GM19328 (cell line): ENCODE measurements at regions not wholly inside any gene's neighbourhood (a gene's known extent, or its start where the extent isn't known, plus 50 kb on each side); places are given as distances from the start of the nearest gene placed in this dataset.

ENCODE experiments used
- ATAC-seq: cut with Tn5 transposase; IDR thresholded peaks from one replicate; pipeline ENCODE4 v1.9.1; 2021; ENCODE audit warnings: mild to moderate bottlenecking, moderate library complexity; ENCODE audit not compliant: unreplicated experiment

DNA sequence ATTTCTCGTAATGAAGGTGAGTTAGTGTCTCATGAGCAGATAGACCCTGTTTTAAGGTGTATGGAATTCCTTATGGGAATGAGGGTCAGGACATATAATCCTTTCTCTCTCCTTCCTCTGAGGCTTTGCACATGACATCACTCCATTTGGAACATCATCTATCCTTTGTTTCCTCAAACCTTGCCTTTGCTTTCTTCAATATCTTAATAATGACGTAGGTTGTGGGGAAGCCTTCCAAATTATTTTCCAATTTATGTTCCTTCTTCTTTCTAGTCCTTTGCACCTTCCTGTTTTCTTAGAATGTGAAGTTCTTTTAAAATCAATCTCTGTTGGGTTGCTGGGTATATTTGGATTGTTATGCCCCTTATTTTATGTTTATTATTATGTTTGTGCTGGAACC, 502.9 kb upstream of the STXBP6 start:
- ATAC-seq: no peak

DNA sequence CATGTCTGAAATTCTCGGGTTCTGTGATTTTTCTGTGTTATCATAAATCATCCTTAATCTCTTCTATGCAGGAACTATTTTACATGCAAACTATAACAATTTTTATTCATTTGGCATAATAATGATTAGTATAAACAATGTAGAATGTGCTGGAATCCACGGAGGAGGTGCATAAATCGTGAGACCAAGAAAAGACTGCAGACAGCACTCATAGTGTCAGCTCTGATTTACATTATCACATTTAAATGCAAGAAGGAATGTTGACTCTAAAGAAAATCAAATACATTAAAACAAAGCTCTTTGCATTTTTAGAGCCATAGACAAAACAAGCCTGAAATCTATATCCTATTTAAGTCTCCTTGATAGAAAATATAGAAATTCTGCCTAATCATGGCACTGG, 501.7 kb upstream of the STXBP6 start:
- ATAC-seq: no peak

DNA sequence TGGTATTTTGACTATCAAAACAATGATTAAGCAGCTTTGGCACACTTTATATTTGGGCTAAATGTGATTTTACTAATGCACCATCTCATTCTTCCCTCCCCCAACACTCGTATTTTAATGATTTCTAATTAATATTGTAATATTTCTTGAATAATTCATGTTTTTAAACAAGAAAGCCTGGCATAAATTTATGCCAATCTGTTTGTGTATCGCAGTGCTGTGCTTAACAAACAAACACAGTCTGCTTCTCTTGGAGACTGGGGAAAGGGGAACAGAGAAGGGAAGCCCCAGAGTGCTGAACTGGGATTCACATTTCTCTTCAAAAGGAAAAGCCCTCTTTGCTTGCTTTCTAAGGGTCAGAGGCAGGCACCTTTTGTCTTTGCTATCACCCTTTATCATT, 496.9 kb upstream of the STXBP6 start:
- no peak for ATAC-seq

DNA sequence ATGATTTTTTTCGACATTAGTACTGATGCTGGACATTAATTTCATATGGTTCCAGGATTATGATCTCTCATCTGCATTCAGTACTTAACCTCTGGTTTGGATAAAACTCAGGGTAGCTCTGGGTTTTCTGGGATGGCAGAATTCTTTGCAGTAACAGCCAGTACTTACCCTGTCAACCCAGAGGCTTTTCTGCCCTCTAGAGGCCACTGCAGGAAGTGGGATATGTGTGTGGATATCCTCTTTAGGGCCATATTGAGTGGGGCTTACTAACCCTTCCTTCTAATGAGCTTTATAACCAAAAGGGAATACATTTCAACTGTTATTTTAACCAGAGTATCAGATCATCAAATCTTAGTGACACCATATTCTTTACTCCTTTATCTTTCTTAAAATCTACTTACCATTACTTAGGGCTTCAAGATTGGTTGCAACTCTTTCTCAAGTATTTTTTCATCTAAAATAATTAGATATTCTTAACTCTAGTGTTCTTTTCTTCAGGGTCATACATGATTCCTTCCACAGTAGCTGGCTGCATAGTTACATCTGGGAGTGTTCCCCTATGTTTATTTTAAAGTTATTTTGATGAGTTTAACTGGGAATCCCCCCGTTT, 488.0 kb upstream of the STXBP6 start:
- ATAC-seq: no peak

DNA sequence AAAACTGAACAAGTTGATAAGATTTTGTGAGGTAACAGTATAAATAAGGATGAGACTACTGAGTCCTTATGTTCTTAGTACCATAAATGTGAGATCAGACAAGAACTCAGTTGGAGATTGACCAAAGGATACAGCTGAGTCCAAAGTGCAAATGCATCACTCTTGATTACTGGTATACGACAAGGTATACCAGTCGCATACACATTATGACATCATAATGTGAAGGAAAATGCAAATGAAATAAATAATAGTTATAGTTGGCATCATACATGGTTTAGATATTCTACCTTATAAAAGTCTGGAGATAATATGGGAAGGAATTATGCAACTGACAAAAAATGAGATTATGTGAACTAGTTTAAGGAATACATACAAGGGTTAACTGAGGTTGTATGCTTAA, 476.3 kb upstream of the STXBP6 start:
- no peak for ATAC-seq

DNA sequence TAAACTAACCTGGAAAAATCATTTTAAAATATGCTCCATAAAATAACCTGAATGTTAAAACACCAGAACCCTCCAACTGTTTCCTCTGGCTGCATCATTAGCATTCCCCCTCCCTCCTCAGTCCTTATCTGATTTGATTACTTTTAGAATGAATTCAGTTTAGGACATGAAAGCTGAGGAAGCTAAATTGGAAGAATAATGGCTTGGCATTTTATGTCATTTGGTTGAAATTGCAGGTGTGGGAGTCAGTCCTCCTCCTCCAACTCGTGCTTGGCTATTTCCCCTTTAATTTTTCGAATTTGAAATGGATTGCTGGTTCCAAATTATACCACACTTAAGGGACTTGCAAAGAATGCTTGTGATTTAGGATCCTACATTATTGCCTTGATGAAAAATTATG, 473.0 kb upstream of the STXBP6 start:
- ATAC-seq: no peak

DNA sequence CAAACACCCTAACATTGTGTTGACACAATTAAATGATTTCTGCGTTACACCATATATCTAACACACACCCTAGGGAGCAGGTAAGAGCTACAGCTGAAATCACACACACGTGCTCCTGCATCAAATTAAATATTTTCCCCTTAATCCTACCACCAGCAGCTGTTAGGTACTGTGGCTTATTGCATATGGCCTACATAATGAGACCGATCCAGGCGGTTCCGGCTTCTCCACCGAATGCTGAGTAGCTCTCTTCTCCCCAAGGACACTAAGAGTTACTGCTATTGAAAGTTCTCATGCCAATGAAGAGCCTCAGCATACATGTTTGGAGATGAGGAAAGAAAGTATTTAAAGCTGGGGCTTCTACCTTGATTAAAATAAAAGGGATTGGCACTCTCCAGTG, 472.2 kb upstream of the STXBP6 start:
- ATAC-seq: no peak

DNA sequence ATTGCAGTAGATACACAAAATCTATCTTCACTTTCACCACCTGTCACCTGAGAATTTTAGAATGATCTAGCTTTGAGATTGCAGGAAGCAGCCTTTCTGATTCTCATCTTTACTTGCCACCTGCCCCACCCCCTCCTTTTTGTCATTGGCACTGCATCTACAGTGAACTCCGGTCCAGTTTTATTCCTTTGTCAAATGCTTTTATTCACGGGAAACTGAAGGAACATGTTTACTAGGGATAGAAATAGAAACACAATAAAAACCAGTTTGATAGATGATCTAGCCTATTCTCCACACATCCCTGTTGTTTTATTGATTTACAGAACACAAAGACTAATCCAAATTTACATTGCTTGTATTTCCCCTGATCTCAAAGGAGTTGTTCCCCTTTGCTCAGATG, 471.7 kb upstream of the STXBP6 start:
- ATAC-seq: no peak

DNA sequence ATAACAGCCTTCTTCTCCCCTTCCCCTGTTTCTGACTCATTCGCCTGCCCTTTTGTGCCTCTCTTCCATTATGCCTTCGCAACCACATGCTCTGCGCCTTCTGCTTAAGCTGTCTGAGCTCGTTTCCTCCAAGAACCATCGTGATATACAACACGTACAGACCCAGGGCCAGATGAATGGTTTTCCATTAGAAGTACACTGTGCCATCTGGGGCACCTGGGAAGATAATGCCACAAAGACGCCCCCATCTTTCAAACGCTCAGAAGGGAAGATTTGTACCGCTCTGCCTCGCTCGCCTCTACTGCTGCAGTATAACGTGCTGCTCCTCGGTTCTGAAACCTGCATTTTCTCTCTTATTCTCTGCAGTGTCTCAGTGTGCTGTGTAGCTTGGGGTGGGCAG, 470.9 kb upstream of the STXBP6 start:
- ATAC-seq: no peak

DNA sequence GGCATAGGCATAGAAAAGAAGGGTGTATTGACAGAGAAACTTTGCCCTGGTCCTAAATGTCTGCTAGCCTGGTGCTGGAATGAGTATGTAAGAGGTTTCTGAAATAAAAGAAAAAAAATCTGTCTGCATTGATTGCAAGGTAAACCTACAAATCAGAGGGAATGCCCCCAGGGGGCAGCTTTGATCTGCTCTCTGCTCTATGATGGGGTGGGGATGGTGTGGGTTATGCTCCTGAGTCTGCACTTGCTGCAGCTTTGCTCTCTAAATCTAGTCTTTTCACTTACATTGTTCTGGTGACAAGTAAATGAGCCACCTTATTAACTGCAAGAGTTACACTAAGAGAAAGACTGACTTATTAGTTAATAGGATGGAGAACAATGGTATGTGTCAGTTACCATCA, 468.4 kb upstream of the STXBP6 start:
- no peak for ATAC-seq

DNA sequence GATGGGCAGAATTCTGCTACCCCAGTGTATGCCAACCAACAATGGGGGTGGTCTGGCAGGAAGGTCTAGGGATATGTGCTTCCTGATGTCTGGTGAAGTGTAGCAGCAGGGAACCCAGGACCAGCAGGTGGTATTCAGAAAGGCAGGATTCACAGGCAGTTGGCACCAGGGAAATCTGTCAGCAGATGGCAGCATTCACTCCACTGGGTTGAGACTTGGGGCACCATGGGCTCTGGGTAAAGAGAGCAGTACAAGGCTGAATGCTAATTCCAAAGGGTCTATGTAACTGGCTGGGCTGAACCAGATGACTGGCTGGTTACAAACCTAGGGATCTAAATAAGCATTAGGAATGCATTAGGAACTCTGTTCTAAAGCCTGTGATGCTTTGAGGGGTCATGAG, 466.9 kb upstream of the STXBP6 start:
- ATAC-seq: no peak

DNA sequence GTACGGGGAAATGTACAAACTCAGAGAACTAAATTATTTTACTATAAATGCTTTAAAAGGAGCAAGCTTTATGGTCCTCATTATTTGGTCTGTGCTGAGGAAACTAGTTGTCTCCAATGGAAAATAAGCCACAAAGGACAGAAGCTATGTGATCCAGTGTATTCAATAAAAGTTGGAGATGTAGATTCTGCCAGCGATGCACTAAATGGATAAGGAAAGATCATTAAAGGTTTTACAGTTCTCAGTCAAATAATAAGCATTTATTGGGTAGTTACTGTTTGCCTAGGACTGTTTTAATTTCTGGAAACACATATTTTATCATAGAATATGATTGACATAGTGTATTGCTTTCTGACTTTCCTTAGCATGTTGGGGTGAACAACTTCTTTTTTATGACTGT, 458.9 kb upstream of the STXBP6 start:
- no peak for ATAC-seq

DNA sequence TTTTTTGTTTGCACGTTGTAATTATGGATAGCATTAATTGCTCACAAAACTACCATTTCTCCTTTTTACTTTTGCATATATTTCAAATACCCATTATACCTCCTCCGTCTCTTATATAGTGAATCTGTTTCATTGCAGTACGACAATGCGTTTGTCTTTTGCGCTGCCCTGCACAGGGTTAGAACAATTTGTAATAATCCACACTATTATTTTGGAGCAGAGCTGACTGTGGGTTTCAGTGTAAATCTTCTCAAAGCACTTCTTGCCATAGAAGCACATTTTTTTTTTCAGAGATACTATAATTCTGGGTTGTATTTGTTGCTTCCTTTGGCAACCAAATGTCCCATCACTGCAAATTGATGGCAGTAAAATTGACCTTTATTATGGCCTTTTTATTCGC, 451.8 kb upstream of the STXBP6 start:
- no peak for ATAC-seq

DNA sequence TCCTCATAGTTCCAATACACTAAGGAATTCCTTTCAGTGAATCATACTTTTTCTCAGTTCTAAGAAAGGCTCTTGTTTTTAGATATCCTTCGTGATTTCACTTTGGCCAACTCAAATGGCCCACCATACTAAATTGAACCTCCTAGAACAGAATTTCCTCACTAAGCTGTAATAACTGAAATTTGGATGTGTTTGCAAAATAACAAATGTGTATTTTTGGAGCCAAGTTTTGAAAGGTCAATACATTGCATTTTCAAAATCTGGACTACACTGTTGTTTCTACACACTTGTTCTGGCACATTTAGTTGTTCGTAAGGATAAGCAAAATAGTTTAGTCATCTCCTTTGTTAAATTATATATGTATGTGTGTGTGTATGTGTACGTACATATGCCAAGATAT, 439.0 kb upstream of the STXBP6 start:
- no peak for ATAC-seq

DNA sequence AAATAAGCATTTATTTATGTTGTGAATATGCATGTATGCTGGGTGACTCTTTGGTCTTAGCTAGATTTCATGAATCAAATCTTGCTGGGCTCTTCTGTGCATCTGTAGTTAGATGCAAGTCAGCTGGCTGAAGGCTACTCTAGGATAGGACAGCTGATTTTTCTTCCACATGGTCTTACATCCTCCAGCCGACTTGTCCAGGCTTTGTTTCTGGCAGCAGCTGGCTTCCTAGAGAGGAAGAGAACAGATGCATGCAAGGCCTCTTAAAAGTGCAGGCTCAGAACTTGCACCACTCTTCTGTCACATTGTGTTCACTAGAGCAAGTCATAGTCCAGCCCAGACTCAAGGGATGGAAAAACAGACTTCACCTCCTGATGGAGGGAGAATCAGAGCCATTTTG, 435.4 kb upstream of the STXBP6 start:
- no peak for ATAC-seq

DNA sequence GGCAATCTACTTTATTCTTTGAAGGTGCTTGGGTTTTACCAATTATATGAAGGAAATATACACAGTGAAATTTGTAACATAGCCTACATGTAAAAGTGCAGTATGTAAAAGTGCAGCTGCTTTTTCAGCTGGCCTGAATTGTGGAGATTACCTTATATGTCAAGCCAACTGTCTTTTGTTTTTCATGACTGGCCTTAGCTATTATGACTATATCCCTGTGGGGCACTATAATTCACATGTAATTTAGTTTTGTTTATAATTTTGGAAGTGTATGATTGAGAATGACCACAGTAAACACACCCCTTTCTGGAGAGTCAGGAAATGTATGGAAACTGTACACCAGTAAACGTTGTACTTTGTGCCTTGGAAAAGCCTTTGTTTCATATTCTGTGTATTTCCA, 435.0 kb upstream of the STXBP6 start:
- ATAC-seq: no peak

DNA sequence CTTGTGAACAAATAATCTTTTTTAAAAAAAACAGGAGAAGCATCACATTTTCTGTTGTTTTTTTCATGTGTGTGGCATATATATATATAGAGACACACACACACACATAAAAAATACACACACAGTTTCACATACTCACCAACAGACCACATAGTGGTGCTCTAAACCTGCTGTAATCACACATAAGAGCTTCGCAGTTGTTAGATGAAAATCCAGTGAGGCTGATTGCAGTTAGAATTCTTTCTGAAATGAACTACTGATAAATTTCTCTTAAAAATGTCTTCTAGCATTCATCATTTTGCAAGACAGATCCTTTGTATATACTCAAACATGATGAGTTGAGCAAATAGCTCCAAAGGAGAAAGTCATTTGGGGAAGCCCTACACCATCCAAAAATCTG, 434.3 kb upstream of the STXBP6 start:
- ATAC-seq: no peak

DNA sequence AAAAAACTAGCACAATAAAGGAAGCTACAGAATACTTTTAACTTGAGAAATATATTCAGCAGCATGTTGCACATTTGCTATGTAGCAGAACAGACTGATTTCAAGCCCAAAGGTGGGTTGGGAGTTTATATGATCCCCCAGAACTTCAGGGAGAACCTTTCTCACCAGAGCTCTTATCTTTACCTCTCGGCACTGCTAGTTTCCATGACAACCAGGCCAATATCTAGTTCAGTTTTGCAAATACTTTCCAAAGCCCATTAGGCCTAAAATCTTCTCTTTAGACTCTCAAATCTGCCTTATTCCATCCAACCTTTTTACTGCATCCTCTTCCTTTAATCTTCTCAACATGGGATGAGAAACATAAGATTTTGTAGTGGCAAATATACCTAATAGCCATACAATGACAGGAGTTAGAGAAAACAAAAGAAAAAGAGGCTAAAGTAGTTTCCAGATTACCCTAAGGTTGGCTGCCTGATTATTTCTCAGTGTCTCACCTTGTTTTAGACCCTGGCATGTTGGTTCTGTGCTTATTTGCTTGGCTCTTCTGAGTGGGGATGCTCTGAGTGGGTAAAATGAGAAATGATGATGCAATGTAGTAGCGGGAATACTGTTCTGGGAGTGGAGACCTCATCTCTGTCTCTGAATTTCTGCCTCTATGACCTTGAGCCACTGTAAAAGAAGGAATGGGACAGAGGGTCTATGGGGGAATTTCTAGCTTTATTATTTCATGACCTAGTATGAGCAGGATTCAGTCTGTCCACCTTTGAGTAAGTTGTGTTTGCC, 427.6 kb upstream of the STXBP6 start:
- no peak for ATAC-seq

DNA sequence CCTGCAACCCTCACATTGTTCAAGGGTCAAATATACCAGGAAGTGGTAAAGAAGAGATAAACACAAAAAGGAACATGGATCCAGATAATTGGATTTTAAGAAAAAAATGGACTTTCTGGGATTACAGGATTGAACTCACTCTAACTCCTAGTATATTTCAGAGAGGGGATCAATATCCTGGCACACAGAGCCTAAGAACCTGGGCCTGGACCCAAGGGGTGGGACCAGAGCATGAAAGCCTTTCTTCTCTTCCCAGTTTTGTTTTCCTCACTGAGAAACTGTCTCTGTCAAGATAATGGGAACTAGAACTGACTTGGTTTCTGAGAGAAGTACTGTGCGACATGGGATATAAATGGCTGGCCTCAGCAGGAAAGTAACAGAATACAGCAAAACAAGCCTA, 422.8 kb upstream of the STXBP6 start:
- no peak for ATAC-seq

DNA sequence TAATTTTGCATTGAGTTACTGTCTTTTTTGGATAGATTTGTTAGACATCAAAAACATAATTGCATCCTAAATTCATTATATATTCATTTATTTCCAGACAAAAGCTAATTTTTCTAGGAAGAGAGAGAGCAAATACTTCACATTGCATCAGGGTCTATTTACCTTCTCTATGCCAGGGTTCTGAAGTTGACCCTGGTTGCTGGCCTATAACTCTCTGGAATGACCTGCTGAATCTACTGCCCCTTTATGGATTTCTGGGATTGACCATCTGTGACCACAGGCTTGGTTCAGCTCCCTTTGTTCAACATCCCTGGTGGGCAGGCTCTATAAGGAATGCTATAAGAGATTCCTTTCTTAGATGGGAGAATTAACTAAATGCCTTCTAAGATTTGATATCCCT, 414.8 kb upstream of the STXBP6 start:
- ATAC-seq: no peak

DNA sequence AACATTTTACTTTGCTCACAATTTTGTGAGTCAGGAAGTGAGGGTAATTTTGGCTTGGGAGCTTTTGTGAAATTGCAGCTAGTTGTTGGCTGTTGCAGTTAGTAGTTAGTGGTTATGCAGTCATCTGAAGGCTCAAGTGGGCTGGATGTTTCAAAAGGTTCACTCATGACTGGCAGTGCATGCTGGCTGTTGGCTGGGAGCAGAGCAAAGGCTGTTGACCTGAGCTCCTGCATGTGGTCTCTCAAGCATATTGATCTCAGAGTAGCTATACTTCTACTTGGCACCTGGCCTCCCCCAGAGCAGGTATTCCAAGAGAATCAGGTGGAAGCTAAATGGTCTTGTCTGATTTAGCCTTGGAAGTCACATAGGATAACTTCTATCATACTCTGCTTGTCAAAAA, 414.1 kb upstream of the STXBP6 start:
- ATAC-seq: no peak

DNA sequence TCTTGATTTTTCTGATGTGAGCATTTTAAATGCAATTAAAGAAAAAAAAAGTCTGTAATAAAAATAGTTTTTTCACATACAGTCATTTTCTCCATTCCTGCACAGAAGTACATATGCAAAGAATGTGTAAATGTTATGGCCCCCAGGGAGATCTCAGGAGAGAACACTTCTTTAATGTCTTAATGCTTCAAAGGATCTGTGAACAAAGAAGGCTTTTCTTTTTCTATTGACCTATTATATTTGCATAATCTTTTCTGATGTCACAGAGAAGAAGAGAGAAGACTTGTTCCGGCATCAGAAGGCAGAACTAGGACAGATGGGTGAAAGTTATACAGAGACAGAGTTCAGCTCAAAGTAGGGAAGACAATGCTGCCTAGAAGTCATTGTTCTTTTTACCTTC, 413.5 kb upstream of the STXBP6 start:
- ATAC-seq: no peak

DNA sequence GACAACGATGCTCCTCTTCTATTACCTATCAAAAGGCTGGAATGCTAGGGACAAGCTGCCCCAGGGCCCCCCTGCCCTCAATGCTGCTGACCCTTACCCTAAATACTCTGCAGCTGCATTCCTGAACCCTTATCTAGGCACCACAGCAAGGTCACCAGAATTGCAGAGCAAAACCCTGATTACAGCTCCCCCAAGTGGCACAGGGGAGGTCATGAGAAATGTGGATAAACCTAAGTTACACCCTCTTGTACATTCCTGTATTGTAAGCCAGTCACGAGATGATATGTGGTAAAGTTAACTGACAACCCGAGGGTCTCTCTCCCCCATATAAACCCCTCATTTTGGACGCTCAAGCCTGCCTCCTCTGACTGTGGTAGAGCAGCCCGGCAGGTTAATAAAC, 411.8 kb upstream of the STXBP6 start:
- no peak for ATAC-seq
